Body of pancreas (tissue), 4 donors: ENCODE measurements at regions not wholly inside any gene's neighbourhood (a gene's known extent, or its start where the extent isn't known, plus 50 kb on each side); places are given as distances from the start of the nearest gene placed in this dataset.

Experiments used
- ATAC-seq: fragments of 150-250 bp; one replicate; pipeline ENCODE4 v1.9.1; 2016
- DNase-seq, 4 donors: peaks; one replicate each; pipeline ENCODE4 v3.0.0-alpha.2; 2019
- H3K27ac ChIP-seq, 4 donors: fragments of 200-600 bp; sonication (generic); 1 replicate in 3 of 4; 2 replicates in 1 of 4; pipeline versions ENCODE4 v1.5.1 to v1.6.1; 2016 to 2019; ENCODE audit warnings: mild to moderate bottlenecking in 1 of 4, mixed read lengths in 1 of 4, moderate library complexity in 1 of 4
- H3K27me3 ChIP-seq, 2 donors: fragments of 200-600 bp; sonication (generic); one replicate each; pipeline ENCODE4 v1.6.0; 2016; ENCODE audit warnings: mild to moderate bottlenecking in 1 of 2
- H3K36me3 ChIP-seq, 2 donors: fragments of 200-600 bp; sonication (generic); replicated peaks in 1 of 2; 2 replicates each; pipeline ENCODE4 v1.5.1; 2016; ENCODE audit warnings: low read depth in 2 of 2; ENCODE audit not compliant: insufficient read depth in 1 of 2
- H3K4me1 ChIP-seq: fragments of 200-600 bp; sonication (generic); one replicate; pipeline ENCODE4 v1.6.0; 2016
- H3K4me3 ChIP-seq, 2 donors: fragments of 200-600 bp; sonication (generic); 1 replicate in 1 of 2; 2 replicates in 1 of 2; pipeline ENCODE4 v1.5.1; 2016 to 2019
- H3K9me3 ChIP-seq, 3 donors: fragments of 200-600 bp; sonication (generic); 1 replicate in 2 of 3; 2 replicates in 1 of 3; pipeline ENCODE4 v1.5.1; 2016
- POLR2A ChIP-seq, 3 donors: fragments of 450-650 bp; IDR thresholded peaks; one replicate each; pipeline ENCODE4 v1.6.1; 2016; ENCODE audit warnings: antibody characterized with exemption in 3 of 3, mild to moderate bottlenecking in 2 of 3
- WGBS, 2 donors: methylation state at CpG; one replicate each; pipeline ENCODE4 v1.1.5; 2017; 5-methylcytosine and 5-hydroxymethylcytosine counted together
- intact Hi-C: fragments of 100-400 bp; cut with DNase I; formaldehyde crosslinking; loops from one replicate; pipeline ENCODE4 v1.15.1; 2023
- TF ChIP-seq, protein P1 (sequence below), 7 experiments: fragments of 450-650 bp in 4 of 7; fragments of 200-600 bp in 3 of 7; sonication (generic) in 3 of 7; IDR thresholded peaks; one replicate each; pipeline ENCODE4 v1.5.1; 2016 to 2019; ENCODE audit warnings: antibody characterized with exemption in 7 of 7

DNA sequence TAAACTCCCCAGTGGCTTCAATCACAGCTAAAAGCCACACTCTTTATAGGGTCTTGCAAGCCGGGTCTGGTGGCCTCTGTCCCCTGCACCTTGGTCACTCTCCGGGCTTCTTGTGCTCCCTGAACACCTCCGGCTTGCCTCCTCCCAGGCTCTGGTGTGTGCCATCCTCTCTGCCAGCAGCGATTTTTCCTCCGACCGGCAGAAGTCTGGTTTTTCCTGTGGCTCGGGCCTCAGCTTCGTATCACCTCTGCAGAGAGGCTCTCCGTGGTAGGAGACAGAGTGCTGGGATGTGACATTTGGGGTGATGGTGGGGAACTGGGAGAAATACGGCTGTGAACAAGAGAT is 58.8 kb upstream of the HPCAL1 start:
- no peak for DNase-seq
- intact Hi-C loops: no loop called here
- ATAC-seq: no peak
- no peak for TF ChIP-seq POLR2A (IDR thresholded peaks at IDR 0.05)
- TF ChIP-seq, protein P1, sequence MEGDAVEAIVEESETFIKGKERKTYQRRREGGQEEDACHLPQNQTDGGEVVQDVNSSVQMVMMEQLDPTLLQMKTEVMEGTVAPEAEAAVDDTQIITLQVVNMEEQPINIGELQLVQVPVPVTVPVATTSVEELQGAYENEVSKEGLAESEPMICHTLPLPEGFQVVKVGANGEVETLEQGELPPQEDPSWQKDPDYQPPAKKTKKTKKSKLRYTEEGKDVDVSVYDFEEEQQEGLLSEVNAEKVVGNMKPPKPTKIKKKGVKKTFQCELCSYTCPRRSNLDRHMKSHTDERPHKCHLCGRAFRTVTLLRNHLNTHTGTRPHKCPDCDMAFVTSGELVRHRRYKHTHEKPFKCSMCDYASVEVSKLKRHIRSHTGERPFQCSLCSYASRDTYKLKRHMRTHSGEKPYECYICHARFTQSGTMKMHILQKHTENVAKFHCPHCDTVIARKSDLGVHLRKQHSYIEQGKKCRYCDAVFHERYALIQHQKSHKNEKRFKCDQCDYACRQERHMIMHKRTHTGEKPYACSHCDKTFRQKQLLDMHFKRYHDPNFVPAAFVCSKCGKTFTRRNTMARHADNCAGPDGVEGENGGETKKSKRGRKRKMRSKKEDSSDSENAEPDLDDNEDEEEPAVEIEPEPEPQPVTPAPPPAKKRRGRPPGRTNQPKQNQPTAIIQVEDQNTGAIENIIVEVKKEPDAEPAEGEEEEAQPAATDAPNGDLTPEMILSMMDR (IDR thresholded peaks at IDR 0.05): no peak
- no peaks in the 10 kb centered on the region for H3K27me3 ChIP-seq
- H3K36me3 ChIP-seq: no peaks in the 10 kb centered on the region
- no peak overlapping the region for H3K27ac ChIP-seq
- H3K4me1 ChIP-seq: no peaks in the 10 kb centered on the region
- 69 to 91% methylated on average over 10 of the region's 10 CpGs for WGBS, 2 donors
- no peaks in the 10 kb centered on the region for H3K9me3 ChIP-seq
- H3K4me3 ChIP-seq: no peak overlapping the region

DNA sequence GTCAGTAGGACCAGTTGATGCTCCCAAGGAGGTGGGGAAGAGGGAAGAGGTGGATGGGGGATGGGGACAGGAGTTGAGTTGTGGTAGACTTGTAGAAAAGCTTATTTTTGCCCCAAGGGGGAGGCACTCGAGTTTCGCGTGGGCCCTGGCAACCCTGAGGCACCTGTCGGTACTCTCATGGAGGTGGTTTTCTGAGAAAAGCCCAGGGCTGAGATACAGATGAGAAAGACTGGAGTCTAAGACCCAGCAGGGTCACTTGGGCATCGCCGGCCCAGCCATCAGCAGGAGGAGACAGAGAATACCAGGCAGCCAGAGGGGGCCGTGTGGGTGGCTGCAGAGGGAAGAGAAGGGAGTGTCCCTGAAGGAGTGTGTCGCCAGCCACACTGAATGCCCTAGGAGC is 57.7 kb upstream of the HPCAL1 start:
- TF ChIP-seq, protein P1 (IDR thresholded peaks at IDR 0.05): no peak
- no peak for TF ChIP-seq POLR2A (IDR thresholded peaks at IDR 0.05)
- H3K36me3 ChIP-seq: no peaks in the 10 kb centered on the region
- H3K4me3 ChIP-seq: no peak overlapping the region
- 91 to 92% methylated on average over 8 of the region's 8 CpGs for WGBS, 2 donors
- no peaks in the 10 kb centered on the region for H3K27me3 ChIP-seq
- H3K4me1 ChIP-seq: no peaks in the 10 kb centered on the region
- no peaks in the 10 kb centered on the region for H3K9me3 ChIP-seq
- DNase-seq (no peak), ATAC-seq (no peak)
- intact Hi-C loops: no loop called here
- H3K27ac ChIP-seq: no peak overlapping the region

DNA sequence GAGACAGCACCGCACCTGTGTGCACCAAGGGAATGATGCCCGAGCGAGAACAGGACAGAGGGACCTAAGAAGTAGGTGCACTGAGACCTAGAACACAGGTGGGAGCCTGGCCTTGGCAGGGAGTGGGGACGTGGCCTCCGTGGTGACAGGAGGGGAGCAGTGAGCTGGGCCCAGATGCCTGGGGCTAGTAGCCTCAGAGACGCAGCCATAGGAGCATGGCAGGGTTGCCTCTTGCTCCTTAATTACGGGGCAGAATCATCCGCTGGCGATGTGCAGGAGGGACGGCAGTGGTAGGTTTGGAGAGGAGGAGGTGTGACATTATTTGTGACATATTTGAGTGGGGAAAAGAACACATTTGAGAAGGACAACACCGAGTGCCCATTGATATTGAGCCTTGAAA is 57.0 kb upstream of the HPCAL1 start:
- DNase-seq (no peak), ATAC-seq (no peak)
- H3K36me3 ChIP-seq: no peaks in the 10 kb centered on the region
- WGBS, 2 donors: 92% methylated on average over 11 of the region's 11 CpGs
- no peak for TF ChIP-seq POLR2A (IDR thresholded peaks at IDR 0.05)
- TF ChIP-seq, protein P1 (IDR thresholded peaks at IDR 0.05): no peak
- no peak overlapping the region for H3K27ac ChIP-seq
- no peak overlapping the region for H3K4me3 ChIP-seq
- H3K9me3 ChIP-seq: no peaks in the 10 kb centered on the region
- H3K27me3 ChIP-seq: no peaks in the 10 kb centered on the region
- intact Hi-C loops: no loop called here
- H3K4me1 ChIP-seq: no peaks in the 10 kb centered on the region

DNA sequence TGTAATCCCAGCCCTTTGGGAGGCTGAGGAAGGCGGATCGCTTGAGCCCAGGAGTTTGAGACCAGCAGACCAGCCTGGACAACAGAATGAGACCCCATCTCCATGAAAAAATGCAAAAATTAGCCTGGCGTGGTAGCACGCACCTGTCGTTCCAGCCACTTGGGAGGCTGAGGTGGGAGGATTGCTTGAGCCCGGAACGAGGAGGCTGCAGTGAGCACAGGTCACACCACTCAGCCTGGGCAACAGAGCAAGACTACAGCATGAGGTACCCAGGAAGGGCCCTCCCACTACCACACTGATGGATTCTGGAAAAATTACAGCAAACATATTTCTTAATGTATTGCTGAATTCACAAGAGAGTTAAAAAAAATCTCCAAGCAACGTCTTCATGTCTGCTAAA is 56.3 kb upstream of the HPCAL1 start:
- Histone ChIP-seq H3K27ac (no peak overlapping the region), H3K36me3 (no peaks in the 10 kb centered on the region), H3K9me3 (no peaks in the 10 kb centered on the region), H3K4me3 (no peak overlapping the region), H3K27me3 (no peaks in the 10 kb centered on the region), H3K4me1 (no peaks in the 10 kb centered on the region)
- ATAC-seq: no peak
- DNase-seq: no peak
- 87 to 91% methylated on average over 8 of the region's 8 CpGs for WGBS, 2 donors
- intact Hi-C loops: no loop called here
- no peak for TF ChIP-seq POLR2A (IDR thresholded peaks at IDR 0.05)

DNA sequence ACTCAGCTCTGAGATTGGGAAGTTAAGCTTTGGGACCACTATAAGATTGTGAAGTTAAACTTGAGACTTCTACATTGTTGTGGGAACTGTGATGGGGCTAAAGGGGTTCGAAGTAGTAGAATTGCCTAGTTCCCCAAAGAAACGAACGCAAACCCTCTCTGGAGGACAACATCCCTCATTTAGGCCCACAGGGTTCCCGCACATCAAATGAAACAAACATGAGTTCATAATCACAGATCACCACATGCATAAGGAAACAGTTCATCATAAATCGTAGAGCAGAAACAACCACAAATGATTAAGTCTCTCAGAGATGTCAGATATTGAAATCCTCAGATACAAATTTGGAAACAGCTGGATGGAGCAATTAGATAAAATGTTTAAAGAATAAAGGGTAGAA is 55.9 kb upstream of the HPCAL1 start:
- WGBS, 2 donors: 59 to 82% methylated on average over 5 of the region's 5 CpGs
- intact Hi-C loops: no loop called here
- no peaks in the 10 kb centered on the region for H3K4me1 ChIP-seq
- no peaks in the 10 kb centered on the region for H3K27me3 ChIP-seq
- H3K27ac ChIP-seq: no peak overlapping the region
- no peaks in the 10 kb centered on the region for H3K9me3 ChIP-seq
- DNase-seq (no peak), ATAC-seq (no peak)
- TF ChIP-seq, protein P1 (IDR thresholded peaks at IDR 0.05): no peak
- TF ChIP-seq POLR2A (IDR thresholded peaks at IDR 0.05): no peak
- no peaks in the 10 kb centered on the region for H3K36me3 ChIP-seq
- H3K4me3 ChIP-seq: no peak overlapping the region
